ENCODE measurements at regions not wholly inside any gene's neighbourhood (a gene's known extent, or its start where the extent isn't known, plus 50 kb on each side); places are given as distances from the start of the nearest gene placed in this dataset.

DNA sequence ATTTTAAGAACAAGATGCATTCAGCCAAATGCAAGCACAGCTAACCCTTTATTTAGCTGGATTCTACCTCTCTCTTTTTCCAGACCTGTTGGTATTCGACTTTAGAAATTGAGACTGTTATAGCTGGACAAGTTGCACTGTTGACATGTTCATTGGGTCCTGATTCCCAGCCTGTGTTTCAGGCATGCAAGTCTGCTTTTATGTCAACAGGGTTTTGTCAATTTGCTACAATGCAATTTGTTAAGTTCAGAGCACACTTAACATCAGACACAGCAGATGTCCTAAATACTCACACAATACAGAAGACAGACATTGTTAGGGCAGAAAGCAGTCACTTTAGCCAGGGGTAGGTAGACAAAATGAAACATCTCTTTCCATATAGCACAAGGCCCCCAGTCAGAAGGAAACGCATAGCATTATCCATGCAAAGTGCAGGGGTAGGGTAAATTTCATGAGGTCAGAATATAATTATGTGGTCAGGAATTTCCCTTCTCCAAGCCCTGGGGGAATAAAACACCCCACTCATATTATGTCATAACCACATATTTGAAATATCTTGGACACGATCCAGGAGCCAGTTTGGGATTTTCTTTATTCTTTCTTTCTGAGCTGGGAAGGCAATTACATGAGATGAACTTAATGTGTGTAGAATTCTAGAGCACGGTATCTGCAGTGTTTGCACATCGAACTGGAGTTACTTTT is 504.1 kb downstream of the NTRK3 start:
- peak; percentile 37; the same call in 1 of the 2 replicates for TF ChIP-seq POLR2AphosphoS5 (IDR thresholded peaks at IDR 0.05; ENCODE audit: borderline replicate concordance, low read depth, low read length)
- TF ChIP-seq EZH2 (IDR thresholded peaks at IDR 0.05) = no peak
